Body of pancreas (tissue), 4 donors: ENCODE measurements at regions not wholly inside any gene's neighbourhood (a gene's known extent, or its start where the extent isn't known, plus 50 kb on each side); places are given as distances from the start of the nearest gene placed in this dataset.

Experiments used
- CTCF ChIP-seq, 7 experiments: fragments of 450-650 bp in 4 of 7; fragments of 200-600 bp in 3 of 7; sonication (generic) in 3 of 7; IDR thresholded peaks; one replicate each; pipeline ENCODE4 v1.5.1; 2016 to 2019; ENCODE audit warnings: antibody characterized with exemption in 7 of 7
- POLR2A ChIP-seq, 3 donors: fragments of 450-650 bp; IDR thresholded peaks; one replicate each; pipeline ENCODE4 v1.6.1; 2016; ENCODE audit warnings: antibody characterized with exemption in 3 of 3, mild to moderate bottlenecking in 2 of 3

GRCh38 chr9:107793541-107793940 lies 304.0 kb upstream of the KLF4 start:
- TF ChIP-seq CTCF (IDR thresholded peaks at IDR 0.05) = no peak
- no peak for TF ChIP-seq POLR2A (IDR thresholded peaks at IDR 0.05)
